ENCODE measurements at regions not wholly inside any gene's neighbourhood (a gene's known extent, or its start where the extent isn't known, plus 50 kb on each side); places are given as distances from the start of the nearest gene placed in this dataset.

- TF ChIP-seq POLR2A (IDR thresholded peaks at IDR 0.05), result no peak
- TF ChIP-seq, protein P1, sequence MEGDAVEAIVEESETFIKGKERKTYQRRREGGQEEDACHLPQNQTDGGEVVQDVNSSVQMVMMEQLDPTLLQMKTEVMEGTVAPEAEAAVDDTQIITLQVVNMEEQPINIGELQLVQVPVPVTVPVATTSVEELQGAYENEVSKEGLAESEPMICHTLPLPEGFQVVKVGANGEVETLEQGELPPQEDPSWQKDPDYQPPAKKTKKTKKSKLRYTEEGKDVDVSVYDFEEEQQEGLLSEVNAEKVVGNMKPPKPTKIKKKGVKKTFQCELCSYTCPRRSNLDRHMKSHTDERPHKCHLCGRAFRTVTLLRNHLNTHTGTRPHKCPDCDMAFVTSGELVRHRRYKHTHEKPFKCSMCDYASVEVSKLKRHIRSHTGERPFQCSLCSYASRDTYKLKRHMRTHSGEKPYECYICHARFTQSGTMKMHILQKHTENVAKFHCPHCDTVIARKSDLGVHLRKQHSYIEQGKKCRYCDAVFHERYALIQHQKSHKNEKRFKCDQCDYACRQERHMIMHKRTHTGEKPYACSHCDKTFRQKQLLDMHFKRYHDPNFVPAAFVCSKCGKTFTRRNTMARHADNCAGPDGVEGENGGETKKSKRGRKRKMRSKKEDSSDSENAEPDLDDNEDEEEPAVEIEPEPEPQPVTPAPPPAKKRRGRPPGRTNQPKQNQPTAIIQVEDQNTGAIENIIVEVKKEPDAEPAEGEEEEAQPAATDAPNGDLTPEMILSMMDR (IDR thresholded peaks at IDR 0.05), result no peak
Measured at GRCh38 chrX:9369802-9370291, 95.0 kb upstream of the TBL1X start.

Data from body of pancreas (tissue), 4 donors.